ENCODE measurements at regions not wholly inside any gene's neighbourhood (a gene's known extent, or its start where the extent isn't known, plus 50 kb on each side); places are given as distances from the start of the nearest gene placed in this dataset.

DNA sequence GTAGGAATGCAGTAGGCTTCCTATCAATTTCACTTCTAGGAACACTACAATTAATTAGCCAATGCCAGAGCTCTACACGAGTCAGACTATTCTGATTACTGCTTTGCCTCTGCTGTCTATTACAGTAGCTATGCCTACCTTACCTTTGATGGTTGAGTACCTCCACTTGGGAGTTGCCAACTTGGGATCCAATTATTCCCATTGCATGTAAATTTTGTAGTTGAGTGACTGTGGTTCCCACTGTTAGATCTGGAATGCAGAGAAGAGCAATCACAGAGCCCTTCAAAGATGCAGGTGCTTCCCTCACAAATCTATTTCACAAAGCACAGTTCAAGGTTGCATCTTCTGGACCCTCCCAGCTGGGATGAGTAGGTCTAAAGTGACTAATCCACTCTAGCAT lies 62.9 kb upstream of the AASS start:
- FAIRE-seq (no peak), DNase-seq (ENCODE audit: low read depth in 1 of 2, low spot score in 2 of 2) (no peak)
- no peak overlapping the region for H3K14ac ChIP-seq (ENCODE audit: insufficient read length)
- H3K4me1 ChIP-seq (replicated peaks in 1 of 4; ENCODE audit: control insufficient read depth in 3 of 4, insufficient read depth in 4 of 4, low read length in 3 of 4), result no peaks in the 10 kb centered on the region
- 79% methylated on average over 1 of the region's 1 CpG; no CpG with 5 or more reads in 1 of the 2 experiments for WGBS, 2 experiments (ENCODE audit: extremely low coverage in 1 of 2, insufficient coverage in 1 of 2, insufficient read length in 1 of 2, insufficient replicate concordance in 2 of 2, low coverage in 1 of 2, low lambda C conversion rate in 2 of 2, missing lambda C conversion rate in 1 of 2)
- H3K79me2 ChIP-seq (ENCODE audit: control insufficient read depth in 1 of 2, insufficient read depth in 2 of 2, low read length in 2 of 2), result no peaks in the 10 kb centered on the region
- CTCF ChIA-PET (ENCODE audit: partially characterized antibody), result interaction anchor here (1.1 kb wide), 1 partner anchor 11 kb away, joined by 5 read pairs; no protein-coding TSS in a partner anchor
- no peaks in the 10 kb centered on the region for H3K27me3 ChIP-seq (replicated peaks in 1 of 4; ENCODE audit: control insufficient read depth in 3 of 4, extremely low read depth in 1 of 4, insufficient read depth in 3 of 4, low read length in 3 of 4)
- H3K4ac ChIP-seq (replicated peaks; ENCODE audit: insufficient read length, low read depth, low read length), result no peak overlapping the region
- no peak overlapping the region for H4K91ac ChIP-seq (replicated peaks; ENCODE audit: insufficient read length, low read length)
- no peak for TF ChIP-seq ZNF274 (IDR thresholded peaks at IDR 0.05; ENCODE audit: borderline replicate concordance, extremely low read depth, low read length)
- TF ChIP-seq EZH2 (IDR thresholded peaks at IDR 0.05; ENCODE audit: low read depth, low read length, severe bottlenecking), result no peak
- TF ChIP-seq BACH1 (IDR thresholded peaks at IDR 0.05; ENCODE audit: low read length), result no peak
- no peak for TF ChIP-seq JUND (IDR thresholded peaks at IDR 0.05; ENCODE audit: low read length)
- no peak for TF ChIP-seq CBX8 (IDR thresholded peaks at IDR 0.05; ENCODE audit: borderline replicate concordance, low read depth, low read length)
- no peak for TF ChIP-seq CHD1 (IDR thresholded peaks at IDR 0.05; ENCODE audit: low read depth, low read length)
- TF ChIP-seq, protein P1, sequence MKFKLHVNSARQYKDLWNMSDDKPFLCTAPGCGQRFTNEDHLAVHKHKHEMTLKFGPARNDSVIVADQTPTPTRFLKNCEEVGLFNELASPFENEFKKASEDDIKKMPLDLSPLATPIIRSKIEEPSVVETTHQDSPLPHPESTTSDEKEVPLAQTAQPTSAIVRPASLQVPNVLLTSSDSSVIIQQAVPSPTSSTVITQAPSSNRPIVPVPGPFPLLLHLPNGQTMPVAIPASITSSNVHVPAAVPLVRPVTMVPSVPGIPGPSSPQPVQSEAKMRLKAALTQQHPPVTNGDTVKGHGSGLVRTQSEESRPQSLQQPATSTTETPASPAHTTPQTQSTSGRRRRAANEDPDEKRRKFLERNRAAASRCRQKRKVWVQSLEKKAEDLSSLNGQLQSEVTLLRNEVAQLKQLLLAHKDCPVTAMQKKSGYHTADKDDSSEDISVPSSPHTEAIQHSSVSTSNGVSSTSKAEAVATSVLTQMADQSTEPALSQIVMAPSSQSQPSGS (IDR thresholded peaks at IDR 0.05; ENCODE audit: low read length), result no peak
- TF ChIP-seq GABPA (IDR thresholded peaks at IDR 0.05; ENCODE audit: borderline replicate concordance, insufficient read depth, low read length), result no peak
- TF ChIP-seq TAF1 (IDR thresholded peaks at IDR 0.05; ENCODE audit: low read depth, low read length), result no peak
- no peak for TF ChIP-seq SP4 (IDR thresholded peaks at IDR 0.05; ENCODE audit: low read length)
- no peak for TF ChIP-seq GTF2F1 (IDR thresholded peaks at IDR 0.05; ENCODE audit: borderline replicate concordance, low read depth, low read length)
- no peak for TF ChIP-seq SP1 (IDR thresholded peaks at IDR 0.05; ENCODE audit: low read depth, low read length)
- TF ChIP-seq JUN (IDR thresholded peaks at IDR 0.05; ENCODE audit: low read depth, low read length), result no peak
- H4K8ac ChIP-seq (ENCODE audit: extremely low read depth, insufficient read depth, low read length), result no peak overlapping the region
- H3K23ac ChIP-seq (ENCODE audit: insufficient read length), result no peak overlapping the region
- H3K56ac ChIP-seq (replicated peaks; ENCODE audit: insufficient read length, low read depth, low read length), result no peak overlapping the region
- H3K18ac ChIP-seq (ENCODE audit: extremely low read depth, low read length), result no peak overlapping the region
- H3K27ac ChIP-seq (ENCODE audit: low read depth, low read length), result no peak overlapping the region
- H2BK15ac ChIP-seq (ENCODE audit: low read length), result no peak overlapping the region
- H3K79me1 ChIP-seq (ENCODE audit: low read depth, low read length), result no peaks in the 10 kb centered on the region
- H3K4me3 ChIP-seq (ENCODE audit: extremely low read depth in 1 of 4, insufficient read depth in 2 of 4, low read depth in 3 of 4, low read length in 4 of 4), result no peak overlapping the region
- no peak overlapping the region for H3K9ac ChIP-seq (replicated peaks in 1 of 4; ENCODE audit: extremely low read depth in 1 of 4, low read depth in 3 of 4, low read length in 3 of 4)
- H2BK20ac ChIP-seq (ENCODE audit: low read length), result no peak overlapping the region
- peaks cover 8 to 13% of the 10 kb centered on the region in 2 experiments; a peak in 3 of 4 replicates for H3K9me3 ChIP-seq (ENCODE audit: insufficient read depth in 2 of 2, low read depth in 1 of 2, low read length in 1 of 2)
- H2BK5ac ChIP-seq (ENCODE audit: low read depth, low read length), result no peak overlapping the region
- H3K23me2 ChIP-seq (ENCODE audit: low read depth, low read length), result no peaks in the 10 kb centered on the region
- no peak overlapping the region for H3K4me2 ChIP-seq (ENCODE audit: insufficient read depth in 1 of 2, low read depth in 2 of 2, low read length in 2 of 2)
- POLR2A ChIA-PET (ENCODE audit: partially characterized antibody), result no interaction called here
- no peaks in the 10 kb centered on the region for H4K20me1 ChIP-seq (replicated peaks in 1 of 2; ENCODE audit: control insufficient read depth in 1 of 2, insufficient read depth in 2 of 2, low read length in 2 of 2)
- no peak overlapping the region for H2BK120ac ChIP-seq (replicated peaks; ENCODE audit: low read depth, low read length)
- H2AK5ac ChIP-seq (ENCODE audit: low read depth, low read length), result no peak overlapping the region
- no peak overlapping the region for H2BK12ac ChIP-seq (ENCODE audit: low read depth, low read length)
- H3K36me3 ChIP-seq (ENCODE audit: control insufficient read depth in 2 of 4, insufficient read depth in 4 of 4, low read length in 3 of 4), result 0 out of 8 replicates have a peak, but pooled peaks cover 0 to 4% (median 0%) of the 10 kb centered on the region in 4 experiments
- no peak overlapping the region for H2AFZ ChIP-seq (ENCODE audit: low read length)
- H4K5ac ChIP-seq (ENCODE audit: insufficient read length, low read depth, low read length), result no peak overlapping the region
